Gastrocnemius medialis (tissue), 4 donors: ENCODE measurements at regions not wholly inside any gene's neighbourhood (a gene's known extent, or its start where the extent isn't known, plus 50 kb on each side); places are given as distances from the start of the nearest gene placed in this dataset.
A peak's percentile ranks its signal among the peaks of the same experiment; 100 is the strongest.

Source experiments
- ATAC-seq, 2 donors: fragments of 150-250 bp; one replicate each; pipeline ENCODE4 v1.9.1; 2016
- DNase-seq, 2 donors: peaks; one replicate each; pipeline ENCODE4 v3.0.0-alpha.2; 2019
- H3K27ac ChIP-seq, 4 donors: fragments of 200-600 bp; sonication (generic); 1 replicate in 1 of 4; 2 replicates in 3 of 4; pipeline ENCODE4 v1.5.1; 2016 to 2018; ENCODE audit warnings: mild to moderate bottlenecking in 2 of 4, moderate library complexity in 1 of 4
- H3K27me3 ChIP-seq, 3 donors: fragments of 200-600 bp; sonication (generic) in 2 of 3; 1 replicate in 1 of 3; 2 replicates in 2 of 3; pipeline versions ENCODE4 v1.5.1 to v1.6.0; 2016 to 2019; ENCODE audit warnings: mild to moderate bottlenecking in 1 of 3, moderate library complexity in 1 of 3
- H3K36me3 ChIP-seq, 2 donors: fragments of 200-600 bp; sonication (generic) in 1 of 2; one replicate each; pipeline ENCODE4 v1.5.1; 2017 to 2018
- H3K4me1 ChIP-seq, 2 donors: fragments of 200-600 bp; sonication (generic) in 1 of 2; one replicate each; pipeline ENCODE4 v1.5.1; 2016 to 2017; ENCODE audit warnings: mild to moderate bottlenecking in 2 of 2
- H3K4me3 ChIP-seq, 4 donors: fragments of 200-600 bp; sonication (generic) in 3 of 4; 1 replicate in 1 of 4; 2 replicates in 3 of 4; pipeline ENCODE4 v1.5.1; 2016 to 2019; ENCODE audit warnings: mild to moderate bottlenecking in 2 of 4
- H3K9me3 ChIP-seq, 3 donors: fragments of 200-600 bp; sonication (generic) in 2 of 3; 1 replicate in 1 of 3; 2 replicates in 2 of 3; pipeline ENCODE4 v1.5.1; 2016 to 2019
- CTCF ChIP-seq, 5 experiments: fragments of 450-650 bp in 3 of 5; fragments of 200-600 bp in 2 of 5; sonication (generic) in 2 of 5; IDR thresholded peaks in 4 of 5; conservative IDR thresholded peaks in 1 of 5; 1 replicate in 4 of 5; 2 replicates in 1 of 5; pipeline ENCODE4 v1.5.1; 2016 to 2019; ENCODE audit warnings: antibody characterized with exemption in 5 of 5, mild to moderate bottlenecking in 3 of 5, moderate library complexity in 3 of 5
- POLR2A ChIP-seq, 2 donors: fragments of 450-650 bp; IDR thresholded peaks; one replicate each; pipeline ENCODE4 v1.6.1; 2017; ENCODE audit warnings: antibody characterized with exemption in 2 of 2, mild to moderate bottlenecking in 2 of 2, moderate library complexity in 2 of 2
- in situ Hi-C, 4 donors: fragments of 200-750 bp; cut with MboI; loops; one replicate each; pipeline versions ENCODE4 v1.15.0 to v1.8.0; 2017; ENCODE audit warnings: low sequenced_read_pairs in 4 of 4
- intact Hi-C: fragments of 100-400 bp; cut with DNase I; formaldehyde crosslinking; loops from one replicate; pipeline ENCODE4 v1.15.1; 2023; ENCODE audit warnings: low total_unique reads

GRCh38 chrX:130974323-130974722, 71.3 kb upstream of the ENOX2 start:
- intact Hi-C loops, result no loop called here
- in situ Hi-C loops, result loop anchor here in 1 of 4 donors (10.0 kb wide), 1 partner anchor 650 kb away; no protein-coding TSS in a partner anchor
- TF ChIP-seq POLR2A (IDR thresholded peaks at IDR 0.05), result no peak
- TF ChIP-seq CTCF (IDR thresholded peaks at IDR 0.05 in 4 of 5, conservative IDR thresholded peaks at IDR 0.05 in 1 of 5), result no peak

GRCh38 chrX:130975947-130976346, 72.9 kb upstream of the ENOX2 start:
- peak; percentile 66 to 73 for ATAC-seq
- in situ Hi-C loops, result loop anchor here (10.0 to 25.0 kb wide), 2 partner anchors 649 to 661 kb away; no protein-coding TSS in a partner anchor
- TF ChIP-seq CTCF (IDR thresholded peaks at IDR 0.05 in 4 of 5, conservative IDR thresholded peaks at IDR 0.05 in 1 of 5), result peak; percentile 42 to 58 (median 47)
- TF ChIP-seq POLR2A (IDR thresholded peaks at IDR 0.05), result no peak

More at GRCh38 chrX:130974323-130974722, 71.3 kb upstream of the ENOX2 start:
- Histone ChIP-seq H3K4me3 (no peak overlapping the region), H3K4me1 (no peaks in the 10 kb centered on the region), H3K27me3 (no peaks in the 10 kb centered on the region), H3K9me3 (no peaks in the 10 kb centered on the region), H3K36me3 (no peaks in the 10 kb centered on the region), H3K27ac (no peak overlapping the region)
- DNase-seq (no peak), ATAC-seq (no peak)

GRCh38 chrX:130981836-130982235, 76.3 kb upstream of the ARHGAP36 start:
- Histone ChIP-seq H3K4me1 (peaks cover 0 to 9% of the 10 kb centered on the region in 2 donors), H3K9me3 (no peaks in the 10 kb centered on the region), H3K27ac (no peak overlapping the region), H3K4me3 (no peak overlapping the region), H3K27me3 (no peaks in the 10 kb centered on the region), H3K36me3 (no peaks in the 10 kb centered on the region)
- ATAC-seq (no peak), DNase-seq (no peak)
- intact Hi-C loops, result no loop called here
- in situ Hi-C loops, result loop anchor here in 3 of 4 donors (25.0 kb wide), 1 partner anchor 655 kb away; no protein-coding TSS in a partner anchor
- TF ChIP-seq CTCF (IDR thresholded peaks at IDR 0.05 in 4 of 5, conservative IDR thresholded peaks at IDR 0.05 in 1 of 5) (no peak), POLR2A (IDR thresholded peaks at IDR 0.05) (no peak)

More at GRCh38 chrX:130975947-130976346, 72.9 kb upstream of the ENOX2 start:
- no peaks in the 10 kb centered on the region for H3K9me3 ChIP-seq
- intact Hi-C loops, result loop anchor here (2.0 to 5.0 kb wide), 3 partner anchors 391 to 701 kb away; no protein-coding TSS in a partner anchor
- H3K36me3 ChIP-seq, result no peaks in the 10 kb centered on the region
- DNase-seq, result no peak
- no peaks in the 10 kb centered on the region for H3K4me1 ChIP-seq
- H3K27ac ChIP-seq, result no peak overlapping the region
- H3K4me3 ChIP-seq, result no peak overlapping the region
- no peaks in the 10 kb centered on the region for H3K27me3 ChIP-seq

- ATAC-seq, result peak; percentile 94 to 97
- H3K27ac ChIP-seq, result peak overlapping the region; percentile 66 to 79 (median 72)
- H3K27me3 ChIP-seq, result no peaks in the 10 kb centered on the region
- TF ChIP-seq CTCF (IDR thresholded peaks at IDR 0.05 in 4 of 5, conservative IDR thresholded peaks at IDR 0.05 in 1 of 5) (no peak), POLR2A (IDR thresholded peaks at IDR 0.05) (no peak)
- DNase-seq, result peak; percentile 63 to 71
- no peaks in the 10 kb centered on the region for H3K9me3 ChIP-seq
- H3K4me1 ChIP-seq, result peaks cover 0 to 9% of the 10 kb centered on the region in 2 donors
- H3K4me3 ChIP-seq, result no peak overlapping the region
- H3K36me3 ChIP-seq, result no peaks in the 10 kb centered on the region
- intact Hi-C loops (loop anchor here (1.0 kb wide), 1 partner anchor 11 kb away; no protein-coding TSS in a partner anchor), in situ Hi-C loops (loop anchor here in 3 of 4 donors (25.0 kb wide), 1 partner anchor 653 kb away; no protein-coding TSS in a partner anchor)
Measured at GRCh38 chrX:130984782-130985181, 73.4 kb upstream of the ARHGAP36 start.
